Right cardiac atrium (tissue), 5 donors: ENCODE measurements at regions not wholly inside any gene's neighbourhood (a gene's known extent, or its start where the extent isn't known, plus 50 kb on each side); places are given as distances from the start of the nearest gene placed in this dataset.

Source experiments
- ATAC-seq, 2 donors: fragments of 200-7000 bp; cut with Tn5 transposase; one replicate each; pipeline versions ENCODE4 v1.8.0 to v1.9.1; 2020; ENCODE audit warnings: moderate library complexity in 2 of 2, mild to moderate bottlenecking in 1 of 2
- DNase-seq, 3 donors: peaks; one replicate each; pipeline ENCODE4 v3.0.0-alpha.2; 2020
- H3K27ac ChIP-seq: one replicate; pipeline ENCODE4 v1.5.1; 2013; ENCODE audit warnings: mild to moderate bottlenecking, low read length, control low read depth, moderate library complexity
- H3K27me3 ChIP-seq: one replicate; pipeline ENCODE4 v1.6.1; 2013; ENCODE audit not compliant: control insufficient read depth, insufficient read depth
- H3K4me1 ChIP-seq: one replicate; pipeline ENCODE4 v1.6.1; 2013; ENCODE audit warnings: low read length; ENCODE audit not compliant: control insufficient read depth, insufficient read depth
- H3K4me3 ChIP-seq: one replicate; pipeline ENCODE4 v1.5.1; 2013; ENCODE audit warnings: low read length, control low read depth
- H3K9me3 ChIP-seq: one replicate; pipeline ENCODE4 v1.6.1; 2013; ENCODE audit warnings: low read length; ENCODE audit not compliant: control insufficient read depth
- WGBS: extraction: QIAGEN DNeasy Blood & Tissue Kit; methylation state at CpG from one replicate; pipeline ENCODE4 v1.1.7; 2013; 5-methylcytosine and 5-hydroxymethylcytosine counted together
- intact Hi-C, 4 donors: fragments of 100-400 bp; cut with DNase I; formaldehyde crosslinking; loops; one replicate each; pipeline versions ENCODE4 v1.11.0 to v1.14.0; 2022 to 2023
- donor health status: healthy with polysubstance abuse.
- donor health status: DM: no; HTN: yes; CAD: no.
- donor health status: DM: no; HTN: no; CAD: no.
- donor health status: DM: no; HTN: yes; CAD: no; lungs with severe emphysema.
- donor health status: DM: yes; HTN: yes; CAD: no.

DNA sequence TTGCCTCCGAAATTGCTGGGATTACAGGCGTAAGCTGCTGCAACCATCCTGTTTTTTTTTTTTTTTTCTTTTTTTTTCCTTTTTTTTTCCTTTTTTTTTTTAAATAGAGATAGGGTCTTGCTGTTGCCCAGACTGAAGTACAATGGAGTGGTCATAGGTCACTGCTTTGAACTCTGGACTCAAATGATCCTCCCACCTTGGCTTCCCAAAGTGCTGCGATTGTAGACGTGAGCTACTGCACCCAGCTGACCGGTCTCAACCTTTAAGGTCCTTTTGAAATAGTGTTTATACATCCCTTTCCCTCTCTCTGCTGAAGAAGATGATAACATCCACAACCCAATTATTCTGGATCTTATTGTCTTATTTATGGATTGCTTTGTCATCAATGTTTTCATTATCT is 548.7 kb downstream of the GBA3 start:
- WGBS = 88% methylated on average over 5 of the region's 5 CpGs

GRCh38 chr4:23238848-23239247 is 546.1 kb downstream of the GBA3 start:
- no peak overlapping the region for H3K27ac ChIP-seq
- no peak overlapping the region for H3K4me3 ChIP-seq
- H3K27me3 ChIP-seq = no peaks in the 10 kb centered on the region
- H3K9me3 ChIP-seq = no peaks in the 10 kb centered on the region
- intact Hi-C loops = no loop called here
- 64% methylated on average over 2 of the region's 2 CpGs for WGBS
- ATAC-seq (no peak), DNase-seq (no peak)
- no peaks in the 10 kb centered on the region for H3K4me1 ChIP-seq

More for the DNA sequence above, 548.7 kb downstream of the GBA3 start:
- intact Hi-C loops = no loop called here
- H3K27ac ChIP-seq = no peak overlapping the region
- no peaks in the 10 kb centered on the region for H3K27me3 ChIP-seq
- ATAC-seq = no peak
- no peaks in the 10 kb centered on the region for H3K4me1 ChIP-seq
- no peaks in the 10 kb centered on the region for H3K9me3 ChIP-seq
- DNase-seq = no peak
- H3K4me3 ChIP-seq = no peak overlapping the region

DNA sequence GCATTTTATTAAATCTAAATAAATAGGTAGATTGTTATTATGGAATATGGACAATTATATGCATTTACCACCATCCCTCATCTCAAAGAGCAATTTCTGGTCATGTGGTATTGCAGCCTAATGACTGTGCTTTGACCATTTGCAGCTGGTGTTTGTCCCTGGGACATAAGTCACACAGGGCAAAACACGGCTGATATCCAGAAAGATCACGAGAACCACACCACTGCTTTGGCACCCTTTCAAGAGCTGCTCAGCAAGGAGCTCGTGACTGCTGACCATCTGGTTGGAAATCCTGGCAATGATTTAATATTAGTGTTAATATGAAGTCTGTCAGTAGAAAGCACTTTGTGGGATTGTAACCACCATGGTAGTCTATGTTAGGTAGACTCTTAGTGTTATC is 545.0 kb downstream of the GBA3 start:
- H3K9me3 ChIP-seq = no peaks in the 10 kb centered on the region
- WGBS = 16% methylated on average over 3 of the region's 3 CpGs
- intact Hi-C loops = no loop called here
- no peaks in the 10 kb centered on the region for H3K4me1 ChIP-seq
- no peak overlapping the region for H3K4me3 ChIP-seq
- DNase-seq (peak; percentile 33 to 66 (median 42)), ATAC-seq (peak; percentile 63 to 77)
- no peak overlapping the region for H3K27ac ChIP-seq
- no peaks in the 10 kb centered on the region for H3K27me3 ChIP-seq

- no peaks in the 10 kb centered on the region for H3K4me1 ChIP-seq
- intact Hi-C loops = no loop called here
- H3K9me3 ChIP-seq = no peaks in the 10 kb centered on the region
- H3K27ac ChIP-seq = no peak overlapping the region
- no peaks in the 10 kb centered on the region for H3K27me3 ChIP-seq
- DNase-seq = peak in 2 of 3 donors; percentile 7 to 26
- ATAC-seq = peak; percentile 64 to 76
- 11% methylated on average over 5 of the region's 5 CpGs for WGBS
- no peak overlapping the region for H3K4me3 ChIP-seq
These were observed 543.1 kb downstream of the GBA3 start for GRCh38 chr4:23235628-23236390.

GRCh38 chr4:23234716-23235115 is 542.0 kb downstream of the GBA3 start:
- WGBS = 85% methylated on average over 4 of the region's 4 CpGs
- ATAC-seq (no peak), DNase-seq (no peak)
- no peaks in the 10 kb centered on the region for H3K4me1 ChIP-seq
- no peak overlapping the region for H3K4me3 ChIP-seq
- H3K9me3 ChIP-seq = no peaks in the 10 kb centered on the region
- no peaks in the 10 kb centered on the region for H3K27me3 ChIP-seq
- no peak overlapping the region for H3K27ac ChIP-seq
- intact Hi-C loops = no loop called here

DNA sequence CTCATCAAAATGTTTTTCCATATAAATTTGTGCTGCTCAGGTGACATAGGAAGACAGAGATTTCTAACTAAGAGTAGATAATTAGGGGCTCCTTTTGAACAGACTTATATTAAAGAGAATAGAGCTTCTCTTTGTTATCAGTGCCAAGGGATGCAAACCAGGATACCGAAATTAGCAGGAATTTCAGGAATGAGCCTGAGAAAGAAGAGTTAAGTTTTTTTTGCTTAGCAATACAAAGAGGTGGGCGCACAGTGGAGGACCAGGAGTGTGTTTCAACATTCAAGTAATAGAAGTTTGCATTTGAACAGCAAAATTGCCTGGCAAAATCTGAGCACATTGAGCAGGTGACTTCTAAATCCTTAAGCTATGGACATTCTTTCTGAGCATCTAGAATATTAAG is 541.3 kb downstream of the GBA3 start:
- intact Hi-C loops = no loop called here
- Histone ChIP-seq H3K27ac (no peak overlapping the region), H3K9me3 (no peaks in the 10 kb centered on the region), H3K4me3 (no peak overlapping the region), H3K27me3 (no peaks in the 10 kb centered on the region), H3K4me1 (no peaks in the 10 kb centered on the region)
- WGBS = 58% methylated on average over 2 of the region's 2 CpGs
- ATAC-seq (no peak), DNase-seq (no peak)

GRCh38 chr4:23233596-23233995 is 540.9 kb downstream of the GBA3 start:
- ATAC-seq = no peak
- no peak for DNase-seq
- intact Hi-C loops = no loop called here
- no peaks in the 10 kb centered on the region for H3K27me3 ChIP-seq
- WGBS = 75% methylated on average over 1 of the region's 1 CpG
- H3K27ac ChIP-seq = no peak overlapping the region
- no peaks in the 10 kb centered on the region for H3K9me3 ChIP-seq
- no peaks in the 10 kb centered on the region for H3K4me1 ChIP-seq
- H3K4me3 ChIP-seq = no peak overlapping the region

- H3K27me3 ChIP-seq = no peaks in the 10 kb centered on the region
- no peaks in the 10 kb centered on the region for H3K4me1 ChIP-seq
- 80% methylated on average over 2 of the region's 2 CpGs for WGBS
- H3K9me3 ChIP-seq = no peaks in the 10 kb centered on the region
- DNase-seq = no peak
- ATAC-seq = no peak
- intact Hi-C loops = no loop called here
- no peak overlapping the region for H3K4me3 ChIP-seq
- no peak overlapping the region for H3K27ac ChIP-seq
These were observed 540.2 kb downstream of the GBA3 start for GRCh38 chr4:23232987-23233386.

GRCh38 chr4:23225564-23225963 is 532.8 kb downstream of the GBA3 start:
- H3K27ac ChIP-seq = no peak overlapping the region
- no peak overlapping the region for H3K4me3 ChIP-seq
- no peak for DNase-seq
- H3K27me3 ChIP-seq = no peaks in the 10 kb centered on the region
- H3K9me3 ChIP-seq = no peaks in the 10 kb centered on the region
- ATAC-seq = no peak
- 78% methylated on average over 1 of the region's 1 CpG for WGBS
- H3K4me1 ChIP-seq = no peaks in the 10 kb centered on the region
- intact Hi-C loops = no loop called here

- intact Hi-C loops = no loop called here
- no peak for DNase-seq
- ATAC-seq = no peak
- H3K4me1 ChIP-seq = no peaks in the 10 kb centered on the region
- H3K9me3 ChIP-seq = no peaks in the 10 kb centered on the region
- H3K27ac ChIP-seq = no peak overlapping the region
- no peaks in the 10 kb centered on the region for H3K27me3 ChIP-seq
- WGBS = 49% methylated on average over 4 of the region's 4 CpGs
- H3K4me3 ChIP-seq = no peak overlapping the region
These were observed 532.1 kb downstream of the GBA3 start for GRCh38 chr4:23224684-23225420.

DNA sequence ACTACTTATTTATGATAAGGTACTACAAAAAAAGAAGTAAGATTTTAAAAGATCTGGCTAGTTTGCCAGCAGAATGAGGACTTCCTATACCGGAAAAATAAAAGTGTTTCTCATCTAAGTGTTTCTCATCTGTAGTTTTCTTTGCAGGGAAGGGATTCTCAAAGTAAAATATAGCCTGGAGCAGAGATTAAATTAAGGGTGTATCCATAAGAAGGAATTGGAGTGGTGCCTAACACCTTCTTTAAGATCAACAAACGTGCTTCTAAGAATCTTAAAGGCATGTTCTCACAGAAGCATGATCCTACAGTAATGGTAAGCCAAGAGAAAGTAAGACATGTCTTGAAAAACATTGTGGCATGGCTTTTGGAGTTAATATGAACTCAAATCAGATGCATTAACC is 528.2 kb downstream of the GBA3 start:
- intact Hi-C loops = no loop called here
- ATAC-seq = no peak
- 65% methylated on average over 2 of the region's 2 CpGs for WGBS
- Histone ChIP-seq H3K4me3 (no peak overlapping the region), H3K27ac (no peak overlapping the region), H3K4me1 (no peaks in the 10 kb centered on the region), H3K9me3 (no peaks in the 10 kb centered on the region), H3K27me3 (no peaks in the 10 kb centered on the region)
- no peak for DNase-seq
